ENCODE measurements at regions not wholly inside any gene's neighbourhood (a gene's known extent, or its start where the extent isn't known, plus 50 kb on each side); places are given as distances from the start of the nearest gene placed in this dataset.
"Not testable (repeated sequence)": the region's sequence is repeated elsewhere in the genome, so short reads cannot be mapped to it uniquely, and the experiment has no call there.

DNA sequence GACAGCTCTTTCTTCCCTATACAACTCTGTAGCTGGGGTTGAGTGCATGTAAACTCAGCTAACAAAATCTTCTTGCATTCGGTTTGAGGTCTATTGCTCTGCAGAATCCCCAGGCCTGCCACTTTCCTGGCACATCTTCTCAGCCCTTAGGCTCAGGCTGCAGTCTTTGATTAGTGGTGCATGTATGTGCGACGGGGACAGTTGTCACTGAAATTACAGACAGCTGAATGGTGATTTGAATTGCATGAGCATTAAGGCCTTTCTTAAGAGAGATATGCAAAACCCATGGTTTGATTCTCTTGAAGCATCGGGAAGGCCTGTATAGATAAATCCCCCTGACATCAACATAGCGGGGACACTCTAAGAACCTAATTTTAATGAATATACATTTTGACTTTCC, 222.8 kb downstream of the CDH26 start:
- no peak overlapping the region for H3K4me3 ChIP-seq (ENCODE audit: low read depth, low read length)
- H3K27ac ChIP-seq = no peak overlapping the region
- H3K36me3 ChIP-seq = no peaks in the 10 kb centered on the region
- TF ChIP-seq CTCF (IDR thresholded peaks at IDR 0.05; ENCODE audit: low read depth, low read length) = no peak
- H3K9me3 ChIP-seq (ENCODE audit: severe bottlenecking) = no peaks in the 10 kb centered on the region
- H3K27me3 ChIP-seq (ENCODE audit: insufficient read depth, low read depth, severe bottlenecking) = peaks cover 25% of the 10 kb centered on the region
- no peak for DNase-seq

DNA sequence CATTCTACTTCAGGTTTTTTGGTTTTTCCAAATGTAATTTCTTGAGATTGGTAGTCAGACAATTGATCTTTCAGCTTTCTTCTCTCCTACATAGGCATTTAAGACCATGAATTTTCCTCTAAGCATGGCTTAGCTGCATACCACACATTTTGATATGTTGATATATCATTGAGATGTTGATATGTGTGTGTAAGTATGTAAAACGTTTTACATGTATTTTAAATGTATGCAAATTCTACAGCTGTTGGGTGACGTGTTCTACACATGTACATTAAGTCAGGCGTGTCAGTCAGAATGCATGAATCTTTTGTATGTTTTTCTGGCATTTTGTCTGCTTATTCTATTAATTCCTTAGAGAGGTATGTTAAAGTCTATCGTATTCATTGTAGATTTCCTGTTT, 228.2 kb downstream of the CDH26 start:
- no peaks in the 10 kb centered on the region for H3K36me3 ChIP-seq
- H3K27ac ChIP-seq = no peak overlapping the region
- H3K9me3 ChIP-seq (ENCODE audit: severe bottlenecking) = no peaks in the 10 kb centered on the region
- H3K4me3 ChIP-seq (ENCODE audit: low read depth, low read length) = no peak overlapping the region
- H3K27me3 ChIP-seq (ENCODE audit: insufficient read depth, low read depth, severe bottlenecking) = peaks cover 37% of the 10 kb centered on the region
- no peak for DNase-seq
- TF ChIP-seq CTCF (IDR thresholded peaks at IDR 0.05; ENCODE audit: low read depth, low read length) = no peak

GRCh38 chr20:60187683-60188082, 229.5 kb downstream of the CDH26 start:
- no peak for TF ChIP-seq CTCF (IDR thresholded peaks at IDR 0.05; ENCODE audit: low read depth, low read length)
- Histone ChIP-seq H3K4me3 (ENCODE audit: low read depth, low read length) (no peak overlapping the region), H3K36me3 (no peaks in the 10 kb centered on the region), H3K27me3 (ENCODE audit: insufficient read depth, low read depth, severe bottlenecking) (peaks cover 36% of the 10 kb centered on the region), H3K27ac (no peak overlapping the region), H3K9me3 (ENCODE audit: severe bottlenecking) (no peaks in the 10 kb centered on the region)
- no peak for DNase-seq

DNA sequence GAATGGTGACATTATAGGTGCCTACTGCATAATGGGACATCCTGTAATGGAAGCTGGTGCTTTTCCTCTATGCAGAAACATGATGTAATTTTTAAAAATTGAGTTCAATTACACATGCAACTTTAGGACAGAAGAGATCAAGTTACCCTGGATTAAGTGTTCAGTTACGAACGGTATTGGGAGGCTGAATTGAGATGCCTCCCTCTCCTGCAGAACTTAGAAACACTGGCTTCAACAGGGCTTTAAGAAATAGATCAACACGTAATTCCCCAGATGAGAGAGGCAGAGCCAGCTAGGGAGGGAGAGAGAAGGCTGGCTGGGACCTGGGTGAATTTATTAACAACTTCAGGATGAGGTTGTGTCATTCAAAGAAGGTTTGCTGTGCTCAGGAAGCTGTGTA, 232.8 kb downstream of the CDH26 start:
- H3K36me3 ChIP-seq = no peaks in the 10 kb centered on the region
- DNase-seq = no peak
- H3K27me3 ChIP-seq (ENCODE audit: insufficient read depth, low read depth, severe bottlenecking) = peaks cover 37% of the 10 kb centered on the region
- no peak for TF ChIP-seq CTCF (IDR thresholded peaks at IDR 0.05; ENCODE audit: low read depth, low read length)
- no peaks in the 10 kb centered on the region for H3K9me3 ChIP-seq (ENCODE audit: severe bottlenecking)
- H3K27ac ChIP-seq = no peak overlapping the region
- H3K4me3 ChIP-seq (ENCODE audit: low read depth, low read length) = no peak overlapping the region

- Histone ChIP-seq H3K36me3 (no peaks in the 10 kb centered on the region), H3K27ac (no peak overlapping the region), H3K4me3 (ENCODE audit: low read depth, low read length) (no peak overlapping the region), H3K9me3 (ENCODE audit: severe bottlenecking) (no peaks in the 10 kb centered on the region), H3K27me3 (ENCODE audit: insufficient read depth, low read depth, severe bottlenecking) (peaks cover 47% of the 10 kb centered on the region)
- no peak for TF ChIP-seq CTCF (IDR thresholded peaks at IDR 0.05; ENCODE audit: low read depth, low read length)
- no peak for DNase-seq
Measured at GRCh38 chr20:60192326-60192725, 234.1 kb downstream of the CDH26 start.

GRCh38 chr20:60199132-60199531, 240.9 kb downstream of the CDH26 start:
- not testable (repeated sequence) for H3K4me3 ChIP-seq (ENCODE audit: low read depth, low read length); H3K36me3 ChIP-seq; H3K9me3 ChIP-seq (ENCODE audit: severe bottlenecking); DNase-seq; H3K27ac ChIP-seq
- peaks cover 18% of the 10 kb centered on the region for H3K27me3 ChIP-seq (ENCODE audit: insufficient read depth, low read depth, severe bottlenecking)

Measured in WERI-Rb-1 (cell line).